ENCODE measurements at regions not wholly inside any gene's neighbourhood (a gene's known extent, or its start where the extent isn't known, plus 50 kb on each side); places are given as distances from the start of the nearest gene placed in this dataset.

DNA sequence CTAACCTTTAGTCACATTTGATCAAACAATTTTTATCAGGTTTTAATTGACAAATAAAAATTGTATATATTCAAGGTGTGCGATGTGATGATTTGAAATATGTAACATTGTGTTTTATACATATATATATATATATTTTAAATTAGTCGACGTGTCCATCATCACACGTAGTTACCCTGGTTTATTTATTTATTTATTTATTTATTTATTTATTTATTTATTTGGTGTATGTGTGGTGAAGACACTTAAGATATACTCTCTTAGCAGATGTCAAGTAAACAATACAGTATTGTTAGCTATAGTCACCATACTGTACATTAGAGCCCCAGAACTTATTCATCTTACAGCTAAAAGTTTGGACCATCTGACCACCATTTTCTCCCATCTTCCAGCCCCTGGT lies 224.9 kb upstream of the HHIP start:
- Histone ChIP-seq H2BK20ac (ENCODE audit: low read depth, low read length) (no peak overlapping the region), H4K5ac (ENCODE audit: low read depth, low read length) (no peak overlapping the region), H4K91ac (ENCODE audit: insufficient read depth, low read depth, low read length) (no peak overlapping the region), H3K4ac (ENCODE audit: low read depth, low read length) (no peak overlapping the region), H2BK5ac (ENCODE audit: low read depth, low read length, poor library complexity, severe bottlenecking) (no peak overlapping the region), H3K14ac (replicated peaks; ENCODE audit: low read depth, low read length) (no peak overlapping the region), H3K4me2 (ENCODE audit: low read depth, low read length) (no peak overlapping the region), H3K27ac (ENCODE audit: insufficient read depth, low read length) (no peak overlapping the region), H3K9ac (ENCODE audit: low read depth, low read length) (no peak overlapping the region), H3K9me1 (ENCODE audit: insufficient read depth, low read length) (no peaks in the 10 kb centered on the region), H3K23ac (ENCODE audit: low read depth, low read length) (no peak overlapping the region), H2BK120ac (ENCODE audit: low read depth, low read length) (no peak overlapping the region), H3K27me3 (ENCODE audit: control insufficient read depth, insufficient read depth, low read length) (no peaks in the 10 kb centered on the region), H3K4me1 (ENCODE audit: control insufficient read depth, insufficient read depth, low read length) (no peaks in the 10 kb centered on the region), H2AFZ (replicated peaks; ENCODE audit: low read length, poor library complexity) (no peak overlapping the region), H3K4me3 (ENCODE audit: insufficient read depth, low read depth, low read length) (no peak overlapping the region), H2BK15ac (ENCODE audit: low read depth, low read length) (no peak overlapping the region), H2AK5ac (ENCODE audit: low read depth, low read length) (no peak overlapping the region), H3K79me1 (ENCODE audit: low read depth in 1 of 2, low read length in 2 of 2) (no peaks in the 10 kb centered on the region), H3K56ac (ENCODE audit: extremely low read depth, insufficient read depth, low read length) (no peak overlapping the region), H4K20me1 (ENCODE audit: insufficient read depth, low read length) (no peaks in the 10 kb centered on the region), H3K18ac (ENCODE audit: low read depth, low read length) (no peak overlapping the region), H3K36me3 (ENCODE audit: control insufficient read depth, insufficient read depth, low read length) (no peaks in the 10 kb centered on the region), H2AK9ac (replicated peaks; ENCODE audit: low read depth, low read length, poor library complexity) (no peak overlapping the region), H4K8ac (ENCODE audit: low read depth in 2 of 2, low read length in 2 of 2) (no peak overlapping the region), H3K9me3 (ENCODE audit: control insufficient read depth, insufficient read depth, low read length) (no peaks in the 10 kb centered on the region)
- no TSS peak for BruUV-seq (replicated peaks)
- DNase-seq (no peak), ATAC-seq (ENCODE audit: low read depth) (no peak)
- dilution Hi-C loops (cut with HindIII; ENCODE audit: low sequenced_read_pairs, unreplicated experiment), result no loop called here
- CTCF ChIA-PET, result no interaction called here
- TF ChIP-seq BHLHE40 (IDR thresholded peaks at IDR 0.05; ENCODE audit: low read depth, low read length) (no peak), SMC3 (IDR thresholded peaks at IDR 0.05; ENCODE audit: low read depth, low read length) (no peak), FOS (IDR thresholded peaks at IDR 0.05; ENCODE audit: low read depth, low read length) (no peak), RFX5 (IDR thresholded peaks at IDR 0.05; ENCODE audit: low read depth, low read length) (no peak), RAD21 (IDR thresholded peaks at IDR 0.05; ENCODE audit: low read length) (no peak), POLR2A (IDR thresholded peaks at IDR 0.05; ENCODE audit: low read depth, low read length) (no peak)
- TF ChIP-seq, protein P1, sequence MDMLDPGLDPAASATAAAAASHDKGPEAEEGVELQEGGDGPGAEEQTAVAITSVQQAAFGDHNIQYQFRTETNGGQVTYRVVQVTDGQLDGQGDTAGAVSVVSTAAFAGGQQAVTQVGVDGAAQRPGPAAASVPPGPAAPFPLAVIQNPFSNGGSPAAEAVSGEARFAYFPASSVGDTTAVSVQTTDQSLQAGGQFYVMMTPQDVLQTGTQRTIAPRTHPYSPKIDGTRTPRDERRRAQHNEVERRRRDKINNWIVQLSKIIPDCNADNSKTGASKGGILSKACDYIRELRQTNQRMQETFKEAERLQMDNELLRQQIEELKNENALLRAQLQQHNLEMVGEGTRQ (IDR thresholded peaks at IDR 0.05; ENCODE audit: low read depth, low read length), result no peak
- WGBS, 2 experiments (ENCODE audit: extremely low coverage in 2 of 2, insufficient read length in 1 of 2), result no CpG with 5 or more reads among the region's 4 CpGs
- in situ Hi-C loops (cut with MboI; ENCODE audit: low sequenced_read_pairs), result no loop called here
- intact Hi-C loops (cut with micrococcal nuclease), result no loop called here
- POLR2A ChIA-PET (ENCODE audit: unreplicated experiment), result no interaction called here
